ENCODE measurements at regions not wholly inside any gene's neighbourhood (a gene's known extent, or its start where the extent isn't known, plus 50 kb on each side); places are given as distances from the start of the nearest gene placed in this dataset.
A peak's percentile ranks its signal among the peaks of the same experiment; 100 is the strongest.

DNA sequence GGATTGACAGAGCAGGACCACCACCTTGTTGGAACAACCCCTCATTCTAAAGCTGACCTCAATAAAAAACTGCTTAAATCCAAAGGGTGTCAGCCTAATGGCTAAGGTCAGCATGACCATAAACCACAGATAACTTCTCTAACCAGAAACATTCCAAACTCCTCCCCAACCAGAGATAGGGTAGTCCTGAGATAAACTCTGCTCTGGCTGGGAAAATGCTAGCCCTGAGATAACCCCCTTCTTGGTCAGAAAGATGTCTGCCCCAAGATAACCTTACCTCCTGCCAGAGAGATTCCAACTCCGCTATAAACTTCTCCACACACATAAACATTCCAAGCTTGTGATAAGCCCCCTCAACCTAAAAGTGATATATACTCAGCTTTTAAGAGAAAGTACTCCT, 364.8 kb upstream of the RBMY1B start:
- Mint-ChIP-seq H3K4me1 (no peaks in the 10 kb centered on the region), H3K27ac (no peak overlapping the region), H3K27me3 (no peaks in the 10 kb centered on the region), H3K4me3 (no peak overlapping the region), H3K36me3 (ENCODE audit: low read depth) (no peaks in the 10 kb centered on the region)
- no peak for DNase-seq
- no peaks in the 10 kb centered on the region for H3K9me3 ChIP-seq (ENCODE audit: control insufficient read depth, low read length, poor library complexity, severe bottlenecking)
- ATAC-seq = no peak

DNA sequence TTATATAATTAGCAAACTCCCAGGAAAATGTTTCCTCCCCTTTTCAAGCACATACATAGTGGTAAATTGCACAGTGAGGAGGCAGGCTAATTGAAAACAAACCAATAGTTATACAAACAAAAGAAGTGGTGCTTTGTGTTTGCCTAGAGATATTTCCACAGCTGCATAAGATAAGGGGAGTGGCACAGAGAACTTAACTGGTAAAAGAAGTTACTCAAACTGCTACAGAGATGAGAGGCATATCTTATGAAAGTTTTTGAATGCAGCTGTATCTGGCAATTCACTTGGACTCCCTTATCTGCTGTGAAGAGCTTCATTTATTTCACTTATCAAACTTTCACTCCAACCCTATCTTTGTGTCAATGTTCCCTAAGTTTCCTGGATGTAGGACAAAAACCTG, 361.2 kb upstream of the RBMY1B start:
- no peak overlapping the region for H3K4me3 Mint-ChIP-seq
- no peaks in the 10 kb centered on the region for H3K27me3 Mint-ChIP-seq
- ATAC-seq (no peak), DNase-seq (no peak)
- H3K36me3 Mint-ChIP-seq (ENCODE audit: low read depth) = no peaks in the 10 kb centered on the region
- no peak overlapping the region for H3K27ac Mint-ChIP-seq
- no peaks in the 10 kb centered on the region for H3K9me3 ChIP-seq (ENCODE audit: control insufficient read depth, low read length, poor library complexity, severe bottlenecking)
- H3K4me1 Mint-ChIP-seq = no peaks in the 10 kb centered on the region

DNA sequence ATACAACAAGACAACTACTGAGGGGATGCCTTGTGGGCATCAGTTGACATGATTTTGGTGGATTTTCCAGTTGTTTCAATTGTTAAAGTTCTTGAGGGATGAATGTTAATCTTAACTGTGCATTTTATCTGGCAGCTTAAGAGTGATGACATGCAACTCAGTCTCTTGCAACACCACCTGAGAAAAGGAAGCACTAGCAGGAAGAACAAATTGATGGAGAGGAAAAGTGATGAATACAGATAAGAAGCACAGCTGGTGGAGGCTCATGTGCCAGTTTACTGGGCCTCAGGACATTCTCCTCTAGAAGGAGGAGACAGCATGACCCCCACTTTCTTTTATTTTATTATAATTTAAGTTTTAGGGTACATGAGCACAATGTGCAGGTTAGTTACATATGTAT, 341.3 kb upstream of the RBMY1B start:
- ATAC-seq (no peak), DNase-seq (no peak)
- H3K4me1 Mint-ChIP-seq = peaks cover 4% of the 10 kb centered on the region
- H3K27ac Mint-ChIP-seq = no peak overlapping the region
- H3K9me3 ChIP-seq (ENCODE audit: control insufficient read depth, low read length, poor library complexity, severe bottlenecking) = no peaks in the 10 kb centered on the region
- H3K27me3 Mint-ChIP-seq = no peaks in the 10 kb centered on the region
- H3K4me3 Mint-ChIP-seq = no peak overlapping the region
- no peaks in the 10 kb centered on the region for H3K36me3 Mint-ChIP-seq (ENCODE audit: low read depth)

DNA sequence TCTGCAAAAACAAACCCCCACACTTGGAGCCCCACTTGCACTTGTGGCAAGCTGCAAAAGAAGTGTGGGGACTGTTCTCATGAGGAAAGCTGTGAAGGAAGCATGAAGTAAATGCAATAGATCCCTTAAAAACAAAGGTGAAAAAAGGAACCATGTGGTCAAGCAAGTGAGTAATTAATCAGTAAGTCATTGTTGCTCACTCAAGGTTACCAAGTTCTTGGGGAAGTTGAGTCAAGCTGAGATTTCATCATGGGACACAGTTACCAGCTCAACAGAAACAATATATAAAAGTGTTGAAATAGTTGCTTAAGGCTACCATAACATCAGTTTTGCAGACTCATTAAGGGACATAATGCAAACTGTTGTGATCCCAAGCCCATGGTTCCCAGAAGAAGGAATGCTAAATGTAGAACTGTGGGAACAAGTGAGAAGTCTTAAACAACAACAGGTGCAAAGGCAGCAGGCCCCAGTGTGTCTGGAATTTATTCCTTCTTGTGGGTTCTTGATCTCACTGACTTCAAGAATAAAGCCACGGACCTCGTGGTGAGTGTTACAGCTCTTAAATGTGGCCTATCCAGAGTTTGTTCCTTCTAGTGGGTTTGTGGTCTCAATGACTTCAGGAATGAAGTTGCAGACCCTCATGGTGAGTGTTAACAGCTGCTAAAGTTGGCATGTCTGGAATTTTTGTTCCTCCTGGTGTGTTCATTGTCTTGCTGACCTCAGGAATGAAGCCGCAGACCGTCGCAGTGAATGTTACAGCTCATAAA, 336.3 kb upstream of the RBMY1B start:
- Mint-ChIP-seq H3K27ac (no peak overlapping the region), H3K36me3 (ENCODE audit: low read depth) (no peaks in the 10 kb centered on the region), H3K4me1 (no peaks in the 10 kb centered on the region), H3K27me3 (no peaks in the 10 kb centered on the region), H3K4me3 (no peak overlapping the region)
- DNase-seq = no peak
- ATAC-seq = no peak
- H3K9me3 ChIP-seq (ENCODE audit: control insufficient read depth, low read length, poor library complexity, severe bottlenecking) = no peaks in the 10 kb centered on the region

DNA sequence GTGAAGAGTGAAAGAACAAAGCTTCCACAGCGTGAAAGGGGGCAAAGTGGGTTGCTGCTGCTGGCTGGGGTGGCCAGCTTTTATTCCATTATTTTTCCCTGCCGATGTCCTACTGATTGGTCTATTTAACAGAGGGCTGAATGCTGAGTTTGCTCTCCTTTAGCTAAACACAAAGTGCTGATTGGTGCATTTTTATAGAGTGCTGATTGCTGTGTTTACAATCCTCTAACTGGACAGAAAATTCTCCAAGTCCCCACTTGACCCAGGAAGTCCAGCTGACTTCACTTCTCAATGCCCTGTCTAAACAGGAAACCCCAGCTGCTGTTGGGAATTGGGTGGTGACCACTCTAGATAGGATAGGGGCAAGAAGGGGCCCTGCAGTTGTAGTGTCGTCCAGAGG, 335.6 kb upstream of the RBMY1B start:
- no peak overlapping the region for H3K27ac Mint-ChIP-seq
- DNase-seq (no peak), ATAC-seq (no peak)
- no peaks in the 10 kb centered on the region for H3K27me3 Mint-ChIP-seq
- no peaks in the 10 kb centered on the region for H3K9me3 ChIP-seq (ENCODE audit: control insufficient read depth, low read length, poor library complexity, severe bottlenecking)
- H3K36me3 Mint-ChIP-seq (ENCODE audit: low read depth) = no peaks in the 10 kb centered on the region
- no peak overlapping the region for H3K4me3 Mint-ChIP-seq
- no peaks in the 10 kb centered on the region for H3K4me1 Mint-ChIP-seq

DNA sequence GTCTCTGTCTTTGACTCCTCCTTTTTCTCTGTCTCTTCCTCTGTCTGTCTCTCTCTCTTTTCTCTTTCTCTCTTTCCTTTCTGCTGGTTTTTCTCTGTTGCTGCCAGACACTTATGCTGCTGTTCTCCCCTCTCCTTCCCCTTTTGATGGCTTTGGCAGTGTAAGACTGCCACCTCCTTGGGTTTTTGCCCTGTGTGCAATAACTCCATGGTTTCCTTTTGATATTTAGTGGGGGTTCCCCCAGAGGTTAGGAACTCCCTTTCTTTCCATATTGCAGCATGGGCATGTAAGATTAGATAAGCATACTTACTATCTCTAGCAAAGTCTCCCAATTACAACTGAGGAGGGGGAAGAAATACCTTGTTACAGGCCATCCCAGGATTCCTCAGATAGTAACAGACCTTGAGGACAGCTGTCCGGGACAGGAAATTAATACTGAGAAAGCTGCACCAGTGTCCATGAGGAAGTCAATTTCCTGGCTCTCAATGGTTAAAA, 333.8 kb upstream of the RBMY1B start:
- no peaks in the 10 kb centered on the region for H3K9me3 ChIP-seq (ENCODE audit: control insufficient read depth, low read length, poor library complexity, severe bottlenecking)
- ATAC-seq (no peak), DNase-seq (no peak)
- Mint-ChIP-seq H3K27me3 (no peaks in the 10 kb centered on the region), H3K36me3 (ENCODE audit: low read depth) (no peaks in the 10 kb centered on the region), H3K4me1 (peaks cover 3% of the 10 kb centered on the region), H3K4me3 (no peak overlapping the region), H3K27ac (no peak overlapping the region)

DNA sequence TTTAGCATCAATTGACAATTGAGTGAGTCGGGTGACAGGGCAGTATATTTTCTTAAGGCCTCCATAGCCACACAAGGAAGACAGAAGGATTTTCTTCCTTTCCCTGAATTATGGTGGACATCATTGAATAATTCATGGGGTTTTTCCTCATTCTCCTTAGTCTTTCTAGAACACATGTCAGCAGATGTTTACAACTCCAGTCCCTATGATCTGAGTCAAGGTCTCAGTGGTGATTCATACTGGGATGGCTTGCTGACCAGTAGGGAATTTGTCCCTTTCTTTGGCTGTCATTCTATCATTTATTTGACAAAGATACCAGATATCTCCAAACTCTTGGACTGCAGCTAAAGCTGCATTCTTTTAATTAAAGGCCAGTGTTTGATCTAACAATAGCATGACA, 332.9 kb upstream of the RBMY1B start:
- DNase-seq (no peak), ATAC-seq (no peak)
- no peaks in the 10 kb centered on the region for H3K9me3 ChIP-seq (ENCODE audit: control insufficient read depth, low read length, poor library complexity, severe bottlenecking)
- Mint-ChIP-seq H3K4me3 (no peak overlapping the region), H3K4me1 (peaks cover 3% of the 10 kb centered on the region), H3K27me3 (no peaks in the 10 kb centered on the region), H3K27ac (no peak overlapping the region), H3K36me3 (ENCODE audit: low read depth) (no peaks in the 10 kb centered on the region)

DNA sequence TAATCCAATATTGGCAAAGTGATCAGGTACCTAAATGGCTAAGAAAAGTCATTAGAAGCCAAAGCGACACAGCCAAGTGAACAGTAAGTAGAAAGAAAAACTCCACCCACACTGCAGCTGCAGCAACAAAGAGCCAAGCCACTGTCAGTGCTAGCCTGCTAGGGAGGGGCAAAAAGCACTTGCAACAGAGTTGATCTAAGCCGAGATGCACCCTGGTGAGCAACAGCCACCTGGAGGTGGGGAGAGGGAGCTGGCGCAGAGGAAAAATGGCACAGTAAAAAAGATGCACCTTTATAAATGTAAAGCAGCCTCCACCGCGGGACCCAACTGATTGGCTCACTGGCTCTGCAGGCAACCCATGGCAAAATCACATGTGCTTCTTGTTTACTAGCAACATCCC, 330.2 kb upstream of the RBMY1B start:
- no peak overlapping the region for H3K27ac Mint-ChIP-seq

DNA sequence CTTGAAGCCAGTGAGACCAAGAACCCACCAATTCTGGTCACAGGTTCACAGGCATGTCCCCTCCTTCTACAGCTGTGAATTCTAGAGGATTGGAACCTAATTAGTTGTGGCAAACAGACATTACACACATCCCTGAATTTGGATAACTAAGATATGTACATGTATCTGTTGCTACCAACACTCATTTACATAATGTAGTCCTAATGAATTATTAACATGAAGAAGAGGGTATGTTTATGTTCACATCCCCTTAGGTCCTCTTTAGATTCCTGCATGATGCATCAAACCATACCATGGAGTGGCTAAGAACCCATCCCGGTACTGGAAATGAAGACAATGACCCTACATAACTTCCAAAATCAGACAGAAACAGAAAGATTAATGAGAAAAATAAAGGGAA, 326.9 kb upstream of the RBMY1B start:
- no peaks in the 10 kb centered on the region for H3K36me3 Mint-ChIP-seq (ENCODE audit: low read depth)
- DNase-seq = no peak
- H3K27ac Mint-ChIP-seq = no peak overlapping the region
- H3K27me3 Mint-ChIP-seq = no peaks in the 10 kb centered on the region
- no peak overlapping the region for H3K4me3 Mint-ChIP-seq
- ATAC-seq = no peak
- H3K9me3 ChIP-seq (ENCODE audit: control insufficient read depth, low read length, poor library complexity, severe bottlenecking) = no peaks in the 10 kb centered on the region
- peaks cover 3% of the 10 kb centered on the region for H3K4me1 Mint-ChIP-seq

More for the DNA sequence above, 330.2 kb upstream of the RBMY1B start:
- Mint-ChIP-seq H3K36me3 (ENCODE audit: low read depth) (no peaks in the 10 kb centered on the region), H3K4me1 (peaks cover 3% of the 10 kb centered on the region), H3K4me3 (peak overlapping the region; percentile 60), H3K27me3 (no peaks in the 10 kb centered on the region)
- no peaks in the 10 kb centered on the region for H3K9me3 ChIP-seq (ENCODE audit: control insufficient read depth, low read length, poor library complexity, severe bottlenecking)
- peak in 2 of 3 donors; percentile 4 to 9 for DNase-seq
- peak; percentile 91 for ATAC-seq

DNA sequence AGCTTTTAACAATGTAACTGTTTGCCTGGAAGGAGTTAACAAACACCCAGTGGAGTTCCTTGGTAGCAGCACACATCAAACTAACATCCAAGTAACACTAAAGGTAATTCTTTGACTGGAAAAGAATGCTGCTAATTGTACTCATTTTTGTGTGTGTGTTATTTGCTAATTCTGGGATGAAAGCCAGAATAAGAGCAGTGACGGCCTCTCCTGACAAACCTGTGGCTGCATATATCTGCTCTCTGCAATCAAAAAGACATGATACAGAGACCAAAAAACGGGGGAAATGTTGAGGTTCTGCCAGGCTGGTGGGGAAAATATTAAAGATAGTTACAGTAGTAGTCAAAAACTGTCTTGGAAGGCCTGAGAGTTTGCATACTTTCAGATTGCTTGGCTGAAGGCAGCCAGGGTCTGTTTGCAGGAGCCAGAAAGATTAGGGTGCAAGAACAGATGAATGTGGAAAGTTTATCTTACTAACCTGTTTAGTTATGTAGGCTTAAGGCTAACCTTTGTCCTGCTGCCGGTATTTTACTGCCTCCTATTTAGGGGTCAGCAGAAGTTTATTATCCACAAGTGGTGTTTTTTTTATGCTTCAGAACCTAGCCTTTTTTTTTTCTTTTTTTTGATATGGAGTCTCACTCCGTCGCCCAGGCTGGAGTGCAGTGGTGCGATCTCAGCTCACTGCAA, 325.6 kb upstream of the RBMY1B start:
- no peak overlapping the region for H3K4me3 Mint-ChIP-seq
- DNase-seq (no peak), ATAC-seq (no peak)
- no peaks in the 10 kb centered on the region for H3K9me3 ChIP-seq (ENCODE audit: control insufficient read depth, low read length, poor library complexity, severe bottlenecking)
- no peaks in the 10 kb centered on the region for H3K36me3 Mint-ChIP-seq (ENCODE audit: low read depth)
- H3K4me1 Mint-ChIP-seq = peaks cover 3% of the 10 kb centered on the region
- H3K27ac Mint-ChIP-seq = no peak overlapping the region
- no peaks in the 10 kb centered on the region for H3K27me3 Mint-ChIP-seq

DNA sequence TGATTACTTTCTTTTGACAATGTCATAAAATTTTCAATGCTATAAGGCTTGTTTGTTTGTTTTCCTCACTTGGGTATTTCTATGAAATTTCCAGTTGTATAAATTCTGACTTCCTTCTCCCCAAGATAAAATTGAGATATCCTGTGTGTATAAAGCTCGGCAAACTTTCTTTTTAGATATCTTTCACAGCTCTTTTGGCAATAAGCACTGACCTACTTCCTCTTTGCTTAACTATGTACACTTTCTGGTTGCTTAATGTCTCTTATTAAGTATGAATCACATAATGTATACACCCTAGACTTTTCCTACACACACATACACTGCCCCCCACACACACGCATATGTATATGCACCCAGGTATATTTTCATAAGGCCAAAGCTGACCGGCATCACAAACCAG, 318.4 kb upstream of the RBMY1B start:
- DNase-seq = no peak
- no peak overlapping the region for H3K4me3 Mint-ChIP-seq
- no peaks in the 10 kb centered on the region for H3K9me3 ChIP-seq (ENCODE audit: control insufficient read depth, low read length, poor library complexity, severe bottlenecking)
- ATAC-seq = no peak
- H3K27ac Mint-ChIP-seq = no peak overlapping the region
- no peaks in the 10 kb centered on the region for H3K4me1 Mint-ChIP-seq
- H3K27me3 Mint-ChIP-seq = no peaks in the 10 kb centered on the region
- H3K36me3 Mint-ChIP-seq (ENCODE audit: low read depth) = peaks cover 2% of the 10 kb centered on the region

DNA sequence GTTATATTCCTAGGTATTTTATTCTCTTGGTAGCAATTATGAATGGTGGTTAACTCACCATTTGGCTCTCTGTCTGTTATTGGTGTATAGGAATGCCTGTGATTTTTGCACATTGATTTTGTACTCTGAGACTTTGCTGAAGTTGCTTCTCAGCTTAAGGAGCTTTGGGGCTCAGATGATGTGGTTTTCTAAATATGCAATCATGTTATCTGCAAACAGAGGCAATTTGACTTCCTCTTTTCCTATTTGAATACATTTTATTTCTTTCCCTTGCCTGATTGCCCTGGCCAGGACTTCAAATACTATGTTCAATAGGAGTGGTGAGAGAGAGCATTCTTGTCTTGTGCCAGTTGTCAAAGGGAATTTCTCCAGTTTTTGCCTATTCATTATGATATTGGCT, 310.9 kb upstream of the RBMY1B start:
- Mint-ChIP-seq H3K4me3 (no peak overlapping the region), H3K27ac (no peak overlapping the region), H3K36me3 (ENCODE audit: low read depth) (no peaks in the 10 kb centered on the region), H3K27me3 (no peaks in the 10 kb centered on the region), H3K4me1 (no peaks in the 10 kb centered on the region)
- ATAC-seq (no peak), DNase-seq (no peak)
- no peaks in the 10 kb centered on the region for H3K9me3 ChIP-seq (ENCODE audit: control insufficient read depth, low read length, poor library complexity, severe bottlenecking)

DNA sequence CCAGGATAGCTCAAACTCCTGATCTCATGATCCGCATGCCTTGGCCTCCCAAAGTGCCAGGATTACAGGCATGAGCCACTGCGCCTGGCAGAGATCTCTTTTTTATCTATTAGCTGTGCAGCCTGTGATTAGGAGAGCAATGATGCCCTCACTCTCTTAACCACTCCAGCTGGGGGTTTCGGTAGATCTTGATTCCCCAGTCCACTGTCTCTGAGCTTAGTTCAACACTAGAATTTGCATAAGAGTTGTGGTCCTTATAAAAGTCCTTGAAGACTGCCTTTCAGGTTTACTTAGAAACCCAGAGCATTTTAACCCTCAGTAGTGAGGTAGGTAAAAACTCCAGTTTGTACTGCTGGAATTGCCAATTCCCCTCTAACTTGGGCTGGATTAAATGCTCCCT, 283.3 kb upstream of the RBMY1B start:
- Mint-ChIP-seq H3K4me1 (no peaks in the 10 kb centered on the region), H3K27me3 (no peaks in the 10 kb centered on the region), H3K4me3 (peak overlapping the region; percentile 28), H3K27ac (no peak overlapping the region), H3K36me3 (ENCODE audit: low read depth) (no peaks in the 10 kb centered on the region)
- ATAC-seq = no peak
- no peaks in the 10 kb centered on the region for H3K9me3 ChIP-seq (ENCODE audit: control insufficient read depth, low read length, poor library complexity, severe bottlenecking)
- no peak for DNase-seq

DNA sequence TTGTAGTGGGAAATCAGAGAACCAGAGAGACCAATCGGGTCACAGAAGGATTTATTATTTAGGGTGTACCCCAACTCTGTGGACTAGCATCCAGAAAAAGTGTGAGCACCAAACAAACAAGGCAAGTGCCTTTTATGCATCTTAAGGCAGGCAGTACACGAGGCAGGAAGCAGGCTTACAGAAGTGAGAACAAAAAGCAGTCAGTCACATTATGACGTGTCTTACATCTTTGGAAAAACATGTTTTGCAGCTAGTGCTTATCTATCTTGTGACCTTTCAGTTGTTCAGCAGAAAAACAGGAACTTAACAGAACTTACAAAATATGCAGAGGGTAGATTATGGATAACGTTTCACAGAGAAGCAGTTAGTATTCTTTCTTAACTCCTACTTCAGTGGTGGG, 270.9 kb upstream of the RBMY1B start:
- no peaks in the 10 kb centered on the region for H3K36me3 Mint-ChIP-seq (ENCODE audit: low read depth)
- no peaks in the 10 kb centered on the region for H3K27me3 Mint-ChIP-seq
- ATAC-seq (peak; percentile 94), DNase-seq (no peak)
- H3K27ac Mint-ChIP-seq = peak overlapping the region; percentile 92
- peaks cover 4% of the 10 kb centered on the region for H3K4me1 Mint-ChIP-seq
- H3K9me3 ChIP-seq (ENCODE audit: control insufficient read depth, low read length, poor library complexity, severe bottlenecking) = no peaks in the 10 kb centered on the region
- H3K4me3 Mint-ChIP-seq = peak overlapping the region; percentile 26
